Cardiac septum (tissue), 1 donor: ENCODE measurements at regions not wholly inside any gene's neighbourhood (a gene's known extent, or its start where the extent isn't known, plus 50 kb on each side); places are given as distances from the start of the nearest gene placed in this dataset.

Experiments used
- DNase-seq: peaks from one replicate; pipeline ENCODE4 v3.0.0-alpha.2; 2020; ENCODE audit warnings: low spot score
- intact Hi-C: fragments of 100-400 bp; cut with DNase I; formaldehyde crosslinking; loops from one replicate; pipeline ENCODE4 v1.14.0; 2022
- donor health status: DM: no; HTN: no; CAD: no.

DNA sequence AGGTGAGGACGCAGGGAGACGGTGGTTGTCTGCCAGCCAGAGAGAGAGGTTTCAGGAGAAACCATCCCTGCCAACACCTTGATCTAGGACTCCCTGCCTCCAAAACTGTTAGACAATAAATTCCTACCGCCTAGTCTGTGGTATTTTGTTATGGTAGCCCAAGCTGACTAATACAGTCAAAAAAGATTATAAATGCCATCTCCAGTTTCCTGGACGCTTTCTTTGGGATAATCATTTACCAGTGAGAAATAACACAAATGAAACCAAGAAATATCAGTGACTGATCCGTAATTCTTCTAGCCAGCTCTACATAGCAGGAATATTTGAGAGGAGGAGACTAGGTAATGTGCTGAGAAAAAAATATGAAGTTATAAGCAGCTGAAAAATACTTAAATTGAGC, 707.8 kb upstream of the LMCD1 start:
- intact Hi-C loops: no loop called here
- DNase-seq: no peak

DNA sequence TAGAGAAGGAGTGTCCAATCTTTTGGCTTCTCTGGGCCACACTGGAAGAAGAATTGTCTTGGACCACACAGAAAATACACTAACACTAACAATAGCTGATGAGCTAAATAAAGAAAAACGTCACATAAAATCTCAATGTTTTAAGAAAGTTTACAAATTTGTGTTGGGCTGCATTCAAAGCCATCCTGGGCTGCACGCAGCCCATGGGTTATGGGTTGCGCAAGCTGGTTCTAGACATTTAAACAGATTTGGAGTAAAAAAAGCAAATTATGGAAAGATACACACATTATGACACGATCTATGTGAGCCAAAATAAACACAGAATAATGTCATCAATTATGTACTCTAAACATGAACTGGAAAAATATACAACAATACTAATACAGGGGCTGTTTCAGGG, 703.3 kb upstream of the LMCD1 start:
- no peak for DNase-seq
- intact Hi-C loops: no loop called here

DNA sequence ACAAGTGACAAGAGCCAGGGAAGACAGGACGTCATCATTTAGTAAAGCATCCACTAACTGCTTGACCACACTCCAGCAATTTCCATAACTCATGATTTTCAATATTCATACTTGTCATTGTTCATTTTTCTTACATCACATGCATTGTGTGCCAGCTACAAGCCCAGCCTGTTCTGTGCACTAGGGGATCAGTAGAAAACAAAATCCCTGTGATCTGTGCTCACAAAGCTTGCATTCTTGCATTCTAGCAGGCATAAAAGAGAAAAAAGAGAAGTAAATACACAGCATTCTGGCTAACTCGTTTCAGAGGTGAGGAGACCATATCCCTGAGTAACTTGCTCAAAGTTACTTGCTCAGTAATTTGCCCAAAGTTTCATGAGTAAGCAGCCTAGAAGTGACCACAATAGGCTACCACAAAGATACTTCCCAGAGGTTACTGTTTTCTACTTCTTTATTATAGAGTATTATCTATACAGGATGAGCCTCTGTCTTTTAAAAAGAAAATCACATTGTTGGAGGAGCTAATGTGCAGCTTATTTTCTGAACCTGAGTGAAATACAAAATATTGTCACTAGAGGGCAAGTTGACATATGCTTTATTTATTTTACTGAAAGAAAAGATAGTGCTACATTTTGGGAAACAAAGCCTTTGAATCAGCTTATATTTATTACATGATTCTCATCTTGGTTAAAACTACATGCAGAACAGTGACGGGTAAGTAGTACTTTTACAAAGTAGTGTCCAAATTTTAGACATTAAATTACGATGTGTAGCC, 701.4 kb upstream of the LMCD1 start:
- DNase-seq: no peak
- intact Hi-C loops: loop anchor here (5.0 kb wide), 1 partner anchor 312 kb away; no protein-coding TSS in a partner anchor

DNA sequence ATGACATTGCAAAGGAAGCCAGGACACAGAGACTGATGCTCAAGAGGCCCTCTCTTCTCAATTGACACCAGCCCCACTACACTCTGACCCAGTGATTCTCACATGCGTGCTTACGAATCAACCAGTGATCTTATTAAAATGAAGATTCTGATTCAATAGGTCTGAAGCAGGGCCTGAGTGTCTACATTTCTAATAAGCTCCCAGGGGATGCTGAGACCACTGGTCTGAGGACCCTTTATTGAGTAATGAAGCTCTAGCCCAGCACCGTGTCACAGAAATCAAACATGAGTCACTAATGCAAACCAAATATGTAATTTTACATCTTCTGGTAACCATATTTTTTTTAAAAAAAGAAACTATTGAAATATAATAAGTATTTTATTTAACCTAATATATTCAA, 689.1 kb upstream of the LMCD1 start:
- intact Hi-C loops: no loop called here
- no peak for DNase-seq

DNA sequence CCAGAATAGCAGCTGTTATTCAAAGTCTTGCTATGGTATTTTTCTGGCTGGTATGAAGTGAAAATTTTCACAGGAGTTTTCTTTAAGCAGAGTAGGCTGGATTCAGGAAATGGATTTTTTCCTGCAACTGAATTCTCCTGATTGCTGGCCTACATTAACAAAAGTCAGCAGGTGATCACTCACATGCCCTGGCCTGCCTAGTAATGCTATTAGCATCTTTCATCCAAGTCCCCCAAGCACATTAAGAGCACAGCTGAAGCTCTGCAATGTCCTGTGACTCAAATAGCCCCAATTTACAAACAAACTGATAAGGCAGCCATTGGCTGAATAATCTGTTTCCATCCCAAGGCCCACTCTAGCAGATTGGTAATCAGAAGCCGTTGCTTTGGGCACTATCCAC, 688.3 kb upstream of the LMCD1 start:
- intact Hi-C loops: no loop called here
- no peak for DNase-seq

DNA sequence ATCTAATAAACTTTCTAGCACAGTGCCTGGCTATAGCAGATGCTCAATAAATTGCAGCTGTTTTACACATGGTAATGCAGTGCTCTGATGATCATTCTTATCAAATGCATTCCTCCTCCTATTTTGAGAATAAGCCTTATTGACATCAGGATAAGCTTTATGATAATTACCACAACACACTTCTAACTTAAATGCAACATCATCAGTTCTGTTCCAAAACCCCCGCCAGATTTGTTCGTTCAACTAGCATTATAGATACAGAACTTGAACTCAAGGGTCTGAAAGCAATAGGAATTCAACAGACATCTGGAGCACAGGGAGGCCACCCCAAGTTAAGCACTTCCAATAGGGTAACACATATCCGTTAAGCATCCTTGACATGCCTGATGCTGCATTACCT, 684.4 kb upstream of the LMCD1 start:
- no peak for DNase-seq
- intact Hi-C loops: no loop called here

DNA sequence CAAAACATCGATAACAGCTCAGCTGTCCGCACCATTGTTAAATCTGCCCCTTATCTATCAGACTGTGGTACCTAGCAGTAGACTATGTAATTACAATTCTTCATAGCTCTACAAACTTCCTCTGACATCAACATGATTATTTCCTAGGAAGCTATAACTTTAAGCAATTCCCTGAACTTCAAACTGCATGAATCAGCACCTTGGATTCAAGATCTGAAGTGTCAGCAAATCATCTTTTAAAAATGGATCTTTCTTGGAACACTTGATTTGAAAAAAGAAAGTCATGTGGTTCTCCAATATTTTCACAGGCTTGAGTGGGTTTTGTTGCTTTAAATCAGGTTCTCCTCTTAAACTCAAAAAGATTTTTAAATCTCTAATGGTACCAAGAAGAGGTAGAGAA, 680.7 kb upstream of the LMCD1 start:
- intact Hi-C loops: no loop called here

DNA sequence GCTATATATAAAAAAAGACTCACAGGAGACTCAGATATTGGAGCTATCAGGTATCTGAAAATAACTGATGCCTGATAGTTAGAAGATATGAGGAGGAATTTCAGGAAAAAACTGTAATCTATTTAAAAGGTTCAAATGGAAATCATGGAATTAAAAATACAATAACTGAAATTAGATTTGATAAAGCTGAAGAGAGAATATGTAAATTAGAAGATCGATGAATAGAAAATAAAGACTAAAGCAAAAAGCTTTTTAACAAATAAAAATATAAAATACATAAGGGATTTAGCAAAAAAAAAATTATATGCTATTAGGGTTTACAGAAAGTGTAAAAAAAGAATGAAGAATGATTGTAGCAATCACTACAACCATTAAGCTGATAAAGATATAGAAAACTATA, 679.8 kb upstream of the LMCD1 start:
- intact Hi-C loops: no loop called here
- no peak for DNase-seq

More for the DNA sequence above, 680.7 kb upstream of the LMCD1 start:
- DNase-seq: no peak

DNA sequence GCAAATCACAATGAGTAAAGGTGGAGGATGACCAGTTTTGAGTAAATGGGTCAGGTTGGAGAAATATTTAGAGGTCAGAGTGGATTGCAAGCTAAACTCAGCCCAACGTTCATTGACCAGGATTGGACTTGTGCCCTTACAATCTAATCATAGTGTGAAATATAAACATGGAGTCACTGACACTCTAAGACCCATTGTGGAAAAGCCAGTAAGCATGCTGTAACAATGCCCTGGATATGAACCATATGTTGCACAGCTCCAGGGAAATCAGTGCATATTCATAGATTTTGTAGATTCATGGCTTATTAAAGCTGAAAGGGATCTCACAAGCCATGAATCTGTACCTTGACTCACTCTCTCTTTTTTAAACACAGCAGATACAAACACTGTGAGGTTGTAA, 660.2 kb upstream of the LMCD1 start:
- intact Hi-C loops: no loop called here
- no peak for DNase-seq

DNA sequence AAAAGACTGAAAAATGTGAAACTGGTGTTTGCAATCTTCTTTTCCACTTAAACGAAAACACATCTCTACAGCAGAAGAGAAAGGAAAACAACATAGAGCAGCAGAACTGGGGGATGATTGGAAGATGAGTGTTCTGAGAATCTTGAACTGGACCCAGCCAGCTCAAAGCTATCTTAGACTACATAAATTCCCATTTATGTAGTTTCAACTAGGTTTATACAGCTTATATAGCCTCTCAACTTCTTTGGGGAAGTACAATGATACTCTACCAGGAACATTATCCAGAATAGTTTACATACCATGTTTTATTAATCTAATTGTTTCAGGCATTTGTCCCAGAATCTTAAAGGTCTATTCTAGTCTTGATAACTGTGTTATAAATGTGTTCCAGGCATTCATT, 658.2 kb upstream of the LMCD1 start:
- DNase-seq: no peak
- intact Hi-C loops: no loop called here

DNA sequence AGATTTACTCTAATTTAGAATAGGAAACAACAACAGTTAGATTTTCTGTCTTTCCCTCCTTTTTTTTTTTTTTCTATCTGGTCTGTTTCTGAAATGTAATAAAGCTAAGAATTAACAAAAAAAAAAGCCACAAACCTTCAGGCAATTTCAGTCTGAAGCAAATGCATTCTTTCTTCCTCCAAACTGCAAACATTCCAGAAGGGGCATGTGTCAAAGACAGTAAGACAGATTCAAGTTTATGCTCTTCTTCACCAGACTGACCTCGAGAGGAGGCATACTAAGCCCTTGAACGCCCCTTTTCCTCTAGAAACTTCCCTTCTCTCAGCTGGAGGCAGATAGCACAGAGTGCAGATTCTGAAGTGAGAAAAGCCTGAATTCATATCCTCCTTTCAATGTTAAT, 654.6 kb upstream of the LMCD1 start:
- DNase-seq: no peak
- intact Hi-C loops: no loop called here

DNA sequence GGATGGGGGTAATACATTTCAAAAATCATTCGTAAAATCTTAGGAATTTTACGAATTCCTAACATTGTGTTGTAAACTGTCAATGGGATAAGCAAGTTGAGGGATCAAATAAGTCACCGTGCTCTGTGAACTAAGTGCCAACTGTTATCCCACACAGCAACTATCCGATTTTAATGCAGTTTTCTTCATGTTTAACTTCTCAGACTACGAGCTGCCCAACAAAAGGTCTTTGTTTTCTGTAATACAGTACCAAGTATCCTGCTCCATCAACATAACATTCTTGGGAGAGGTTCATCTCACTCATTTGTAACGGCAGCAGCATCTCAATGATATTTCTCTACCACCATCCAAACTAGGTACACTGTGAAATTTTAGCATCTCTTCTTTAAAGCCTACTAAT, 654.1 kb upstream of the LMCD1 start:
- intact Hi-C loops: no loop called here
- no peak for DNase-seq

DNA sequence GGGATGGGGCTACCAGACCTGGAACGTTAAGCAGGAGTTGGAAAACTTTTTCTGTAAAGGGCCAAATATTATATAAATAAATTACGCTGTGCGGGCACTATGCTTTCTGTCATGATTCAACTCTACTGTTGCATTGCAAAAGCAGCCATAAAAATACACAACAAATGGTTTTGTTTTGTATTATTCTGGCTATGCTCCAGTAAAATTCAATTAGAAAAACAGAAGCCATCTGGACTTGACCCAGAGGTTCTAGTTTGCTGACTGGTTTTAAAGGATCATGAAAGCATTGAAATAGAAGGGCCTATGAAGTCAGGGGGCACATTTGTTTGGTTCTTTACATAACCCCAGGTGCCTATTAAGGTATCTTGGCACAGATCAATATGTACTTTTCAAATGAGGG, 647.4 kb upstream of the LMCD1 start:
- intact Hi-C loops: no loop called here
- no peak for DNase-seq

DNA sequence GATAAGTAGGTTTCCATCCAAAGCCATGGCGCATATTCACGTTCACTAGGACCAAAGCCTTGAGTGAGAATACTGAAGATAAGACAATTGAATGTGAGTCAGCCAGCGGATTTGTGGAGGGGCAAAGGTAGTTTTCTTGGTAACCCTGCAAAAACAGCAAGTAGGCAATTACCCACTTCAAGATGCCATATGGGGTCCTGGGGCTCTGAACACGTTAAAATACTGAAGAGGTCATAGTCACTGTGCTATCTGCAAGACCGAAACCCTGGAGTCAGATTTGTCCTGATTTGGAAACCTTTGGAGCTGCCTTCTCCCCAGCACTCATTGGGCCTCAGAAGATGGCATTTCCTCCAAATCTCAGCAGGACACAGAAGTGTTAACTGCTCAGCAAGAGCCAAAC, 646.9 kb upstream of the LMCD1 start:
- no peak for DNase-seq
- intact Hi-C loops: no loop called here

DNA sequence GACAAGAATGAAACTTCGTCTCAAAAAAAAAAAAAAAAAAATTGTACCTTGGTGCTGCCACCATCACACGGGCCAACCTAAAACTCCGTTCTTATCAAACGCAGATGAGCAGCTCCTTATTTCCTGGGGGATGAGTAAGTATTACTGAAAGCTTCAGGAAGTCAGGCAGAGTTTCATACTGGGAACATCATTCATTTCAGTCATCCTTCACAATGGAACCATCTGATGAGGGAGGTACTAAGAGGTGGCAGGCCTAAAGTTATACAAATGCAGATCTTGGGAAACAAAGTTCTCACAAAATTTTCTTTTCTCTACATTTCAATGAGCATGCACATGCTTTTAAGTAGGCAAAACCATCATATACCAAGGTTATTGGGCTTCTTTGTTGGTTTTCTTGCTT, 636.0 kb upstream of the LMCD1 start:
- intact Hi-C loops: no loop called here
- DNase-seq: no peak

DNA sequence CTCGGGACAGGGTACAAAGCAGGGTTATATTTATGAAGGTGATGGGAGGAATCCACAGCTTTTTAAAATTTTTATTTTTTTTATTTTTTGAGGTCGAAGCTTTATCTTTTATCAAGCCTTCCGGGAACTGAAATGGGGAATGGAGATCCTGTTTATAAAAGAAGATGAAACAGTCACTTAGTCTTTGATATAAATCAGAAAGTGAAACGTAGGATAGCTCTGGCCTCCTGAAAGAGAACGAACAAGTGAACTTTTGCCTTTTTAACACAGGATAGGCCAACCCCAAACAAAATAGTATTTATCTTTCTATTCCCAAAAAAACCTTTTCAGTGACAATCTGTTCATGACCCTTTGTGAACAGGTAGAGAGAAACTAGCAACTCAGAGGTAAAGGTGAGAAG, 634.0 kb upstream of the LMCD1 start:
- DNase-seq: no peak
- intact Hi-C loops: no loop called here

DNA sequence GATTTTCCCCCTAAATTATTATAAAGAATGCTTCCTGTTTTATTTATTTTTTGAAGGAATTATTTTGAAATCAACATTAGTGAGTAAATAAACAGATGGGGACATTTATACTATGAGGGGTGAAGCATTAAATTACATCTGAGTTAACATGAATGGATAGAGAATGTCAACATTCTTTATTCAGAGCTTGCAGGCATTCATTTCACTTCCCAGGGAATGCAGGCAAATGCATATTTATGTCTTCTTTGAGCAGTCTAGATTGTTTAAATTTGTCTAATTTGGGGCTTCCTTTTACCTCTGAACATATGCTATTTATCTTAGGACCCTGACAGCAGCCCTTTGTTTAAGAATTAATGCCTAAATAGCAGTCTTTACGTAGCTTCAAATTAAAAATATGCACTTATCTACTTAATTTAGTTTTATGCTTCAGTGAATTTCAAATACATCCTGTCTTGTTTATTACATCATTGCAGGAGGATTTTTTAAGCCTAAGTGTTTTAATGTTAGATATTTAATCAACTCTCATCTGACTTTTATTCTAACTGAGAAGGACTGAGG, 630.5 kb upstream of the LMCD1 start:
- intact Hi-C loops: no loop called here
- DNase-seq: no peak

DNA sequence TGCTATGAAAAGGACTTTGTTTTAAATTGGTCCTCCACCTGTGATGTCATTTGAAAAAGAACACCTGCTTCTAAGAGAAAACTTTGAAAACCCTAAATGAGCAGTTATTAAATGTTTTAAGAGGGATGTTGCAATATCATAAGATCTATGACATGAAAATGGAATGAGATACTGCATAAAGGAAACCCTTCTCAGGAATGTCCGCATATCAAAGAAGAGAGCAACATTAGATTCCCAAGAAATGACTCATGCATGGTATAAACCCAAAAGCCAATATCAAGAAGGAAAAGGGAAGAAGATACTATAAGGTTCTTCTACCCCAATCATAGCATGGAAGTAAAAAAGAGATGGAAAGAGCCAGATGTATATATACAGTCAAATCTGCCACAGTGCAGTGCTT, 627.5 kb upstream of the LMCD1 start:
- no peak for DNase-seq
- intact Hi-C loops: no loop called here

DNA sequence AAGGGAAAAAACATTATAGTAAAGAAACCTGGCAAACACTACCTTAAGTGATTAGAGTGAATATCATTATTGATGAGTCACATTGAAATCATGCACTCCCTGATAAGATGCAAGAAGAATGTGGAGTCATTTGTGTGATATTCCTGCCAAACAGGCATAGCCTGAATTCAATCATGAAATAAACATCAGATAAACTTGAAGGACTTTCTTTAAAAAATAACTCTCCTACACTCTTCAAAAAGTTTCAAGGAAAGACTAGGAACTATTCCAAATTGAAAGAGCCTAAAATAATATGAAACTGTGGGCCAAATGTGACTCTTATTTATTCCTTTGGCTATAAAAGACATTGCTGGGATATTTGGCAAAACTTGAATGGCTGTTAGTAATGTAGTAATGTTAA, 625.7 kb upstream of the LMCD1 start:
- DNase-seq: no peak
- intact Hi-C loops: no loop called here

DNA sequence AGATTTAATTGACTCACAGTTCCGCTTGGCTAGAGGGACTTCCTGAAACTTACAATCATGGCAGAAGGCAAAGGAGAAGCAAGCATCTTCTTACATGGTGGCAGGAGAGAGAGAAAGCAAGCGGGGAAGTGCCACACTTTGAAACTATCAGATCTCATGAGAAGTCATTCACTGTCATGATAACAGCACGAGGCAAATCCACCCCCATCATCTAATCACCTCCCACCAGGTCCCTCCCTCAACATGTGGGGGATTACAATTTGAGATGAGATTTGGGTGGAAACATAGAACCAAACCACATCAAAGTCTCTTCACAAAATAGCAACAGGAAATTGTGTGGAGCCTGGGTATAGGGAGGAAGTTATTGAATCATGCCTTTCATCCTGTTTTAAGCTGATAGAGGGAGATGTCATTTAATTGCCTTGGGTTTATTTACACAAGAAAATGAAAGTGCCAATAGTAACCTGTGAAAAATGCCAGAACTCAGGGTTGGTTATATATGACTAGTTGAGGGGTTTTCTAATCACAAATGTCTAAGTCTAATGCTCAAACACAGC, 624.8 kb upstream of the LMCD1 start:
- no peak for DNase-seq
- intact Hi-C loops: no loop called here

DNA sequence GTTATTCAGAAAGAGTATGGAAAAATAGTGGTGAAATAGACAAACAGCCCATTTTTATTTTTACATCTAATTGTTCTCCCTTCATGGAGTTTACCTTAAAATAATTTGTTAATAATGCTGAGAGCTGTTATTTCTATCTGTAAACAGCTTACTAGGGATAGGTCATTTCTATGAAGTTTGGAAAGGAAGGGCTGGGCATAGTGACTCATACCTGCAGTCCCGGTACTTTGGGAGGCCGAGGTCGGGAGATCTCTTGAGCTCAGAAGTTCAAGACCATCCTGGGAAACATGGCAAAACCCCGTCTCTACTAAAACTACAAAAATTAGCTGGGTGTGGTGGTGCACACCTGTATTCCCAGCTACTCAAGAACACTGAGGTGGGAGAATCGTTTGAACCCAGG, 624.3 kb upstream of the LMCD1 start:
- no peak for DNase-seq

DNA sequence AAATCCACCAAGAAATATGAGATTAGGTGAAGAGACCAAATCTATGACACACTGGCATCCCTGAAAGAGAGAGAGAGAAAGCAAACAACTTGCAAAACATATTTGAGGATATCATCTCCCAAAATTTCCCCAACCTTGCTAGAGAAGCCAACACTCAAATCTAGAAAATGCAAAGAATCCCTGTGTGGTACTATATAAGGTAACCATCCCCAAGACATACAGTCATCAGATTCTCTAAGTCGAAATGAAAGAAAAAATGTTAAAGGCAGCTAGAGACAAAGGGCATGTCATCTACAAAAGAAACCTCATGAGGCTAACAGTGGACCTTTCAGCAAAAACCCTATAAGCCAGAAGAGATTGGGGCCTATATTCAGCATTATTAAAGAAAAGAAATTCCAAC, 622.1 kb upstream of the LMCD1 start:
- DNase-seq: no peak
- intact Hi-C loops: no loop called here

More for the DNA sequence above, 624.3 kb upstream of the LMCD1 start:
- intact Hi-C loops: no loop called here
